MM.1S (cell line): ENCODE measurements at regions not wholly inside any gene's neighbourhood (a gene's known extent, or its start where the extent isn't known, plus 50 kb on each side); places are given as distances from the start of the nearest gene placed in this dataset.

Source experiments
- EZH2 ChIP-seq: fragments of 300-600 bp; sonication (generic); optimal IDR thresholded peaks from 2 replicates; pipeline ENCODE3; 2017; ENCODE audit warnings: low read depth, mild to moderate bottlenecking, antibody characterized with exemption, low read length, mixed read lengths
- EZH2phosphoT487 ChIP-seq: fragments of 300-600 bp; sonication (generic); IDR thresholded peaks from 2 replicates; pipeline ENCODE4 v1.6.1; 2018; ENCODE audit warnings: antibody characterized with exemption, low read length
- TF ChIP-seq, protein P1 (sequence below): fragments of 300-600 bp; sonication (generic); IDR thresholded peaks from 2 replicates; pipeline ENCODE4 v1.5.1; 2016; ENCODE audit warnings: antibody characterized with exemption, low read length, mixed read lengths

DNA sequence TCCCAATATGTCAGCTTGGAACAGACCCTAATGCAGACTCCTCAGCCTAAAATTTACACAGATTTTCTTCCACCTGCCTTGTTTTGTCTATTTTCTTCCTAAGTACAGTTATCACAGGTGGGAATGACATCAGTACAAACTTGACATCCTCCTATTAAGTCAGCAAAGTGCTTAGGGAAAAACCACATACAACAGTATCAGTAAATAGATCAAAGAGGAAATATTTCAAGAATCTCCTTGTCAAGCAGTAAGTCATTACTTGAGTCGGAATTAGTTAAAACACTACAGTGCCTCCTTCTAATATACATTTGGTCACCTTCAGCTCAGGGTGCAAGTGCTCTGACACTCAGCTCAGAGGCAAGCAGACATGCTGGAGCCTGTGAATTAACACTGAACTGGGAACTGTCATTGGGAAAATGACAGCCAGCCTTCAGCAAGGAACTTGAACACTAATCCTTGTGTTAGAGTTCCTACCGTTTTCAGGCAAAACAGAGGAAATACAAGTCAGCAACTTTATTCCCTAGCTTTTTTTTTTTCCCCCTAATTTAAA, 394.3 kb upstream of the HTR2A start:
- TF ChIP-seq, protein P1, sequence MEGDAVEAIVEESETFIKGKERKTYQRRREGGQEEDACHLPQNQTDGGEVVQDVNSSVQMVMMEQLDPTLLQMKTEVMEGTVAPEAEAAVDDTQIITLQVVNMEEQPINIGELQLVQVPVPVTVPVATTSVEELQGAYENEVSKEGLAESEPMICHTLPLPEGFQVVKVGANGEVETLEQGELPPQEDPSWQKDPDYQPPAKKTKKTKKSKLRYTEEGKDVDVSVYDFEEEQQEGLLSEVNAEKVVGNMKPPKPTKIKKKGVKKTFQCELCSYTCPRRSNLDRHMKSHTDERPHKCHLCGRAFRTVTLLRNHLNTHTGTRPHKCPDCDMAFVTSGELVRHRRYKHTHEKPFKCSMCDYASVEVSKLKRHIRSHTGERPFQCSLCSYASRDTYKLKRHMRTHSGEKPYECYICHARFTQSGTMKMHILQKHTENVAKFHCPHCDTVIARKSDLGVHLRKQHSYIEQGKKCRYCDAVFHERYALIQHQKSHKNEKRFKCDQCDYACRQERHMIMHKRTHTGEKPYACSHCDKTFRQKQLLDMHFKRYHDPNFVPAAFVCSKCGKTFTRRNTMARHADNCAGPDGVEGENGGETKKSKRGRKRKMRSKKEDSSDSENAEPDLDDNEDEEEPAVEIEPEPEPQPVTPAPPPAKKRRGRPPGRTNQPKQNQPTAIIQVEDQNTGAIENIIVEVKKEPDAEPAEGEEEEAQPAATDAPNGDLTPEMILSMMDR, result no peak
- no peak for TF ChIP-seq EZH2
- TF ChIP-seq EZH2phosphoT487, result no peak
